ENCODE measurements at regions not wholly inside any gene's neighbourhood (a gene's known extent, or its start where the extent isn't known, plus 50 kb on each side); places are given as distances from the start of the nearest gene placed in this dataset.

- intact Hi-C loops (cut with micrococcal nuclease): no loop called here
- no peak overlapping the region for H3K27ac ChIP-seq (ENCODE audit: low read length in 2 of 2)
- H4K20me1 ChIP-seq (ENCODE audit: control insufficient read depth, insufficient read depth, low read length, poor library complexity, severe bottlenecking): no peaks in the 10 kb centered on the region
- TF ChIP-seq EZH2 (IDR thresholded peaks at IDR 0.05; ENCODE audit: borderline replicate concordance, insufficient read depth, low read depth, low read length, poor library complexity, severe bottlenecking): no peak
- no peak for TF ChIP-seq CTCF (IDR thresholded peaks at IDR 0.05)
- DNase-seq: no peak
- no peak overlapping the region for H3K4me2 ChIP-seq (replicated peaks; ENCODE audit: low read depth, low read length, poor library complexity, severe bottlenecking)
- no peak overlapping the region for H3K4me3 ChIP-seq (ENCODE audit: control extremely low read depth in 1 of 5, extremely low read depth in 1 of 5, insufficient read depth in 1 of 5, low read depth in 2 of 5, low read length in 4 of 5)
- Mint-ChIP-seq H3K27me3 (no peaks in the 10 kb centered on the region), H3K27ac (no peak overlapping the region), H3K4me1 (no peaks in the 10 kb centered on the region), H3K4me3 (no peak overlapping the region), H3K9me3 (ENCODE audit: insufficient read depth) (no peaks in the 10 kb centered on the region)
- no peaks in the 10 kb centered on the region for H3K27me3 ChIP-seq (replicated peaks in 1 of 4; ENCODE audit: control extremely low read depth in 1 of 4, control insufficient read depth in 3 of 4, insufficient read depth in 4 of 4, low read length in 3 of 4)
- ChIA-PET CTCF (no interaction called here), POLR2A (no interaction called here)
- H3K9me3 ChIP-seq (ENCODE audit: control extremely low read depth in 1 of 3, control insufficient read depth in 2 of 3, insufficient read depth in 1 of 3, low read length in 2 of 3): no peaks in the 10 kb centered on the region
- no peak for ATAC-seq (ENCODE audit: low read depth)
- H3K4me1 ChIP-seq (ENCODE audit: control insufficient read depth in 2 of 2, insufficient read depth in 2 of 2, low read length in 2 of 2): no peaks in the 10 kb centered on the region
- H3K36me3 ChIP-seq (replicated peaks in 1 of 2; ENCODE audit: control extremely low read depth in 1 of 2, control insufficient read depth in 1 of 2, extremely low read depth in 1 of 2, insufficient read depth in 2 of 2, low read length in 1 of 2): no peaks in the 10 kb centered on the region
- no peak overlapping the region for H3K9ac ChIP-seq (ENCODE audit: low read length)
- no peaks in the 10 kb centered on the region for H3K79me2 ChIP-seq (ENCODE audit: control insufficient read depth, insufficient read depth, low read length)
- WGBS (ENCODE audit: insufficient coverage): 75% methylated on average over 1 of the region's 4 CpGs
- H2AFZ ChIP-seq (ENCODE audit: insufficient read depth, low read depth, low read length, poor library complexity, severe bottlenecking): no peak overlapping the region
Observed at GRCh38 chr10:42975005-42975493, 101.8 kb upstream of the RET start.

GRCh38 chr10:42975558-42976340, 101.1 kb upstream of the RET start:
- TF ChIP-seq EZH2 (IDR thresholded peaks at IDR 0.05; ENCODE audit: borderline replicate concordance, insufficient read depth, low read depth, low read length, poor library complexity, severe bottlenecking): no peak
- TF ChIP-seq CTCF (IDR thresholded peaks at IDR 0.05): no peak
- Histone ChIP-seq H3K4me1 (ENCODE audit: control insufficient read depth in 2 of 2, insufficient read depth in 2 of 2, low read length in 2 of 2) (no peaks in the 10 kb centered on the region), H3K9ac (ENCODE audit: low read length) (no peak overlapping the region), H3K4me2 (replicated peaks; ENCODE audit: low read depth, low read length, poor library complexity, severe bottlenecking) (no peak overlapping the region), H3K9me3 (ENCODE audit: control extremely low read depth in 1 of 3, control insufficient read depth in 2 of 3, insufficient read depth in 1 of 3, low read length in 2 of 3) (no peaks in the 10 kb centered on the region), H3K4me3 (ENCODE audit: control extremely low read depth in 1 of 5, extremely low read depth in 1 of 5, insufficient read depth in 1 of 5, low read depth in 2 of 5, low read length in 4 of 5) (no peak overlapping the region), H3K27ac (ENCODE audit: low read length in 2 of 2) (no peak overlapping the region), H4K20me1 (ENCODE audit: control insufficient read depth, insufficient read depth, low read length, poor library complexity, severe bottlenecking) (no peaks in the 10 kb centered on the region), H2AFZ (ENCODE audit: insufficient read depth, low read depth, low read length, poor library complexity, severe bottlenecking) (no peak overlapping the region), H3K79me2 (ENCODE audit: control insufficient read depth, insufficient read depth, low read length) (no peaks in the 10 kb centered on the region), H3K27me3 (replicated peaks in 1 of 4; ENCODE audit: control extremely low read depth in 1 of 4, control insufficient read depth in 3 of 4, insufficient read depth in 4 of 4, low read length in 3 of 4) (no peaks in the 10 kb centered on the region), H3K36me3 (replicated peaks in 1 of 2; ENCODE audit: control extremely low read depth in 1 of 2, control insufficient read depth in 1 of 2, extremely low read depth in 1 of 2, insufficient read depth in 2 of 2, low read length in 1 of 2) (no peaks in the 10 kb centered on the region)
- Mint-ChIP-seq H3K9me3 (ENCODE audit: insufficient read depth) (no peaks in the 10 kb centered on the region), H3K4me1 (no peaks in the 10 kb centered on the region), H3K27me3 (no peaks in the 10 kb centered on the region), H3K27ac (no peak overlapping the region), H3K4me3 (no peak overlapping the region)
- 94% methylated on average over 12 of the region's 21 CpGs for WGBS (ENCODE audit: insufficient coverage)
- intact Hi-C loops (cut with micrococcal nuclease): no loop called here
- ATAC-seq (ENCODE audit: low read depth): no peak
- no peak for DNase-seq
- ChIA-PET CTCF (no interaction called here), POLR2A (no interaction called here)
